GM12874 (cell line): ENCODE measurements at regions not wholly inside any gene's neighbourhood (a gene's known extent, or its start where the extent isn't known, plus 50 kb on each side); places are given as distances from the start of the nearest gene placed in this dataset.

Source experiments
- CTCF ChIP-seq: IDR thresholded peaks from 2 replicates; pipeline ENCODE4 v1.5.1; 2011; ENCODE audit warnings: low read depth, mild to moderate bottlenecking, control low read depth, low read length, moderate library complexity; ENCODE audit not compliant: insufficient read depth

GRCh38 chr14:71429902-71430301 is 502.3 kb upstream of the RGS6 start:
- TF ChIP-seq CTCF, result no peak

GRCh38 chr14:71430321-71430677 is 501.9 kb upstream of the RGS6 start:
- no peak for TF ChIP-seq CTCF

DNA sequence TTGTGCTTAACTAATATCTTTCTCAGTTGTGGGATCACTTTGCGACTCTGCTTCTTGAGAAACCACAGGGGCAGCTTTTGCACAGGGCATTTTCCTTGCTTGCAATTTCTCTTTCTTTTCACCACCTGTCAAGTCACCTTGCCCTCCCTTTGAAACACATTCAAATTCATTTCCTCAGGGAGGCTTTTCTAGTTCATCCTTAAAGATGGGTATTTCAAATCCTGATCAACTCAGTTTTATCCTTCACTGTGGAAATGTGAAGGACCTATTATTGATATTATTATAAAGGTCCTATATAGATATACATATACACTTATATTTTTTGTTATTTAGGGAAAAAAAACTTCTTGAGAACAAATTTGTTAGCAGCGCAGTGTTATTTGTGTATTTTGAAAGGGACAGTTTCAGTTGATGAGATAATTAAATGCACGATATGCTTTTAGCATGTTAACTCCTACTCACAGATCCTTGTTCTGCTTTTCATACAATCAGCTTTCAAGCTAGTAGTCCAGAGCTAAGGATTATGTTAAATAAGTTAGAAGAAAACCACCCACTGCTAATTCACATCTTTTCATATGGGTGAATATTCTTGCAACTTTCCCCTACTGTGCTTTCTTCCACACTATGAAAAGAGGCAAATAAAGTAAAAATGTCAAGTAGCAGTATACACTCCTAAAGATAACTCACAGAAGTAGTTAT is 501.4 kb upstream of the RGS6 start:
- TF ChIP-seq CTCF, result no peak

- no peak for TF ChIP-seq CTCF
Measured at GRCh38 chr14:71432334-71433110, 499.7 kb upstream of the RGS6 start.

DNA sequence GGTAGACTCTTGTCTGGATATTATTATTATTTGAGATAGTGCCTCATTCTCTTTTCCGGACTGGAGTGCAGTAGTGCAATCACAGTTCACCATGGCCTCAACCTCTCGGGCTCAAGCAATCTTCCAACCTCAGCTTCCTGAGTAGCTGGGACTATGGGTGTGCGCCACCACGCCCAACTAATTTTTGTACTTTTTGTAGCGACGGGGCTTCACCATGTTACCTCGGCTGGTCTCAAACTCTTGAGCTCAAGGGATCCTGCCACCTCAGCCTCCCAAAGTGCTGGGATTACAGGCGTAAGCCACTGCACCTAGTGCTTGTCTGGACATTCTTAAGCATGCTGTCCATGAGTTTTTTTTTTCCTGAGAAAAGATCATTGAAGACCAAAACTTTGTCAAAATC is 498.9 kb upstream of the RGS6 start:
- no peak for TF ChIP-seq CTCF

DNA sequence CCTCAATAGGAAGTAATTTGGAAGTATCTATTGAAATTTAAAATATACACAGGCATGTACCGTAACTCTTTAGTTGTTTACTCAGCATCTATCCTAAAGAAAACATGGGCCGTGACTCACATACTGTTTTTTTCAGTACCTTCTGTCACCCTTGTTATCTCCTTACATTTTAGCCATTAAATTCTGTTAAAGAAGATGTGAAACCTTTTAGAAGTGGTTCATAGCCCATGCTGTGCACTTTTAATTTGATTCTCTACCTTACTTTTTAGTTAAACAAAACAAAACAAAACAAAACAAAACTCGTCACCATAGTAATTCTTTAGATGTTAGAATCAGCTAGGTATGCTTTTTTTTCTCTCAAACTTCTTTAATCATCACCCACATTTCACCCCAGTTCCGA is 494.4 kb upstream of the RGS6 start:
- TF ChIP-seq CTCF, result no peak

- no peak for TF ChIP-seq CTCF
Measured at GRCh38 chr14:71438684-71439083, 493.5 kb upstream of the RGS6 start.
